Caco-2 (cell line): ENCODE measurements at regions not wholly inside any gene's neighbourhood (a gene's known extent, or its start where the extent isn't known, plus 50 kb on each side); places are given as distances from the start of the nearest gene placed in this dataset.

ENCODE experiments used
- BruUV-seq: library from RNA; stranded (reverse); fragments of 400-500 nt; replicated peaks from 2 replicates; lab custom pipeline; 2021; lab: Mats Ljungman, UMichigan
- CTCF ChIA-PET: fragments of 300-600 bp; sonication (Branson Sonifier 250); formaldehyde crosslinking; loops from one replicate; lab custom pipeline; 2022; ENCODE audit warnings: antibody characterized with exemption; lab: Charles Lee
- POLR2A ChIA-PET: fragments of 300-600 bp; sonication (Branson Sonifier 250); formaldehyde crosslinking; loops from one replicate; lab custom pipeline; 2022; ENCODE audit warnings: antibody characterized with exemption; lab: Charles Lee
- DNase-seq, 2 experiments: peaks; one replicate each; pipeline versions ENCODE4 v3.0.0 to v3.0.0-alpha.2; 2020 to 2022
- H3K27me3 ChIP-seq: replicated peaks from 2 replicates; pipeline ENCODE4 v1.6.0; 2011; ENCODE audit warnings: low read length; ENCODE audit not compliant: control insufficient read depth, insufficient read depth
- H3K36me3 ChIP-seq: 2 replicates; pipeline ENCODE4 v1.5.1; 2011; ENCODE audit warnings: low read length; ENCODE audit not compliant: control insufficient read depth, insufficient read depth
- H3K4me1 ChIP-seq: fragments of 250-450 bp; sonication (Bioruptor Pico); 2 replicates; pipeline ENCODE4 v1.5.1; 2020; ENCODE audit warnings: mild to moderate bottlenecking
- H3K4me3 ChIP-seq: 2 replicates; pipeline ENCODE4 v1.5.1; 2011; ENCODE audit warnings: low read depth, mild to moderate bottlenecking, control low read depth, low read length
- H3K9me3 ChIP-seq: fragments of 250-450 bp; sonication (Bioruptor Pico); 2 replicates; pipeline ENCODE4 v1.5.1; 2020; ENCODE audit warnings: mild to moderate bottlenecking, moderate library complexity
- H3K27ac Mint-ChIP-seq: one replicate; pipeline ENCODE4 v1.8.0; 2022; ENCODE audit warnings: mixed read lengths; ENCODE audit not compliant: unreplicated experiment
- H3K27me3 Mint-ChIP-seq: one replicate; pipeline ENCODE4 v1.8.0; 2022; ENCODE audit warnings: mixed read lengths; ENCODE audit not compliant: insufficient read depth, unreplicated experiment
- H3K36me3 Mint-ChIP-seq: one replicate; pipeline ENCODE4 v1.8.0; 2022; ENCODE audit warnings: mild to moderate bottlenecking, mixed read lengths; ENCODE audit not compliant: insufficient read depth, unreplicated experiment
- H3K4me1 Mint-ChIP-seq: one replicate; pipeline ENCODE4 v1.8.0; 2022; ENCODE audit warnings: low read depth, mixed read lengths; ENCODE audit not compliant: unreplicated experiment
- H3K4me3 Mint-ChIP-seq: one replicate; pipeline ENCODE4 v1.8.0; 2022; ENCODE audit warnings: mild to moderate bottlenecking, moderate library complexity, mixed read lengths; ENCODE audit not compliant: unreplicated experiment
- H3K9me3 Mint-ChIP-seq: one replicate; pipeline ENCODE4 v1.8.0; 2022; ENCODE audit warnings: mixed read lengths; ENCODE audit not compliant: unreplicated experiment
- CTCF ChIP-seq, 2 experiments: fragments of 200-600 bp in 1 of 2; IDR thresholded peaks; 1 replicate in 1 of 2; 2 replicates in 1 of 2; pipeline versions ENCODE4 v1.5.1 to v1.8.0; 2011 to 2022; ENCODE audit warnings: antibody characterized with exemption in 1 of 2, control low read depth in 1 of 2, inconsistent platforms in 1 of 2, low read depth in 1 of 2, low read length in 1 of 2, mild to moderate bottlenecking in 1 of 2, moderate library complexity in 1 of 2; ENCODE audit not compliant: insufficient read depth in 1 of 2, severe bottlenecking in 1 of 2, unreplicated experiment in 1 of 2
- intact Hi-C: fragments of 100-400 bp; cut with micrococcal nuclease; formaldehyde crosslinking; loops from one replicate; pipeline ENCODE4 v1.10.0; 2022; ENCODE audit not compliant: unreplicated experiment

DNA sequence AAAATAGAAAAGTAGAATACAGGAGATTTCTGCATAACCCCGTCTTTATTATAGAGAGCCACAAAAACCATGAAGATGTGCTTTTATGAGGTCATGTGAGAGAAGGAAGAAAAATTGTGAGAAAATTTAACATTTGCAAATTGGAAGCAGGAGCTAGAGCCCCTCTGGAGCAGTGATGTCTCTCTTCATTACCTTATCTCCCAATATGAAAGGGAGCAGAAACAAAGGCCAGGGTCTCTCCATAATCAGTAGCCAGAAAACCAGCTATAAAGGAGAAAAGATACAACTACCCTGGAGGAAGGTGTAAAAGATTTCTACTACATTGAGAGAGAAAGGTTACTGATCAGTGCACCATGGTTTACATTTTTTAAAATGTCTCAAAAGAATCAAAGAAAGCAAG, 53.2 kb upstream of the ITGA1 start:
- POLR2A ChIA-PET: no interaction called here
- no peaks in the 10 kb centered on the region for H3K36me3 ChIP-seq
- Mint-ChIP-seq H3K36me3 (no peaks in the 10 kb centered on the region), H3K9me3 (peaks cover 10% of the 10 kb centered on the region), H3K27ac (no peak overlapping the region), H3K4me1 (no peaks in the 10 kb centered on the region), H3K27me3 (no peaks in the 10 kb centered on the region), H3K4me3 (no peak overlapping the region)
- DNase-seq: no peak
- TF ChIP-seq CTCF (IDR thresholded peaks at IDR 0.05; ENCODE audit: insufficient read depth in 1 of 2, low read depth in 1 of 2, low read length in 1 of 2, severe bottlenecking in 1 of 2, unreplicated experiment in 1 of 2): no peak
- H3K4me1 ChIP-seq: peaks cover 10% of the 10 kb centered on the region; the same call in 1 of the 2 replicates
- intact Hi-C loops: no loop called here
- CTCF ChIA-PET: no interaction called here
- no peak overlapping the region for H3K4me3 ChIP-seq
- H3K9me3 ChIP-seq: 0 out of 2 replicates have a peak, but pooled peaks cover 3% of the 10 kb centered on the region
- no TSS peak for BruUV-seq
- H3K27me3 ChIP-seq: no peaks in the 10 kb centered on the region

- Histone ChIP-seq H3K4me1 (peaks cover 10% of the 10 kb centered on the region; the same call in 1 of the 2 replicates), H3K27me3 (no peaks in the 10 kb centered on the region), H3K9me3 (0 out of 2 replicates have a peak, but pooled peaks cover 3% of the 10 kb centered on the region), H3K4me3 (no peak overlapping the region), H3K36me3 (no peaks in the 10 kb centered on the region)
- ChIA-PET CTCF (no interaction called here), POLR2A (no interaction called here)
- no peak for DNase-seq
- H3K4me1 Mint-ChIP-seq: no peaks in the 10 kb centered on the region
- no peaks in the 10 kb centered on the region for H3K27me3 Mint-ChIP-seq
- no peak overlapping the region for H3K27ac Mint-ChIP-seq
- H3K9me3 Mint-ChIP-seq: peaks cover 5% of the 10 kb centered on the region
- intact Hi-C loops: no loop called here
- TF ChIP-seq CTCF (IDR thresholded peaks at IDR 0.05; ENCODE audit: insufficient read depth in 1 of 2, low read depth in 1 of 2, low read length in 1 of 2, severe bottlenecking in 1 of 2, unreplicated experiment in 1 of 2): no peak
- BruUV-seq: no TSS peak
- no peaks in the 10 kb centered on the region for H3K36me3 Mint-ChIP-seq
- H3K4me3 Mint-ChIP-seq: no peak overlapping the region
Measured at GRCh38 chr5:52735139-52735538, 52.6 kb upstream of the ITGA1 start.
